ENCODE measurements at regions not wholly inside any gene's neighbourhood (a gene's known extent, or its start where the extent isn't known, plus 50 kb on each side); places are given as distances from the start of the nearest gene placed in this dataset.

DNA sequence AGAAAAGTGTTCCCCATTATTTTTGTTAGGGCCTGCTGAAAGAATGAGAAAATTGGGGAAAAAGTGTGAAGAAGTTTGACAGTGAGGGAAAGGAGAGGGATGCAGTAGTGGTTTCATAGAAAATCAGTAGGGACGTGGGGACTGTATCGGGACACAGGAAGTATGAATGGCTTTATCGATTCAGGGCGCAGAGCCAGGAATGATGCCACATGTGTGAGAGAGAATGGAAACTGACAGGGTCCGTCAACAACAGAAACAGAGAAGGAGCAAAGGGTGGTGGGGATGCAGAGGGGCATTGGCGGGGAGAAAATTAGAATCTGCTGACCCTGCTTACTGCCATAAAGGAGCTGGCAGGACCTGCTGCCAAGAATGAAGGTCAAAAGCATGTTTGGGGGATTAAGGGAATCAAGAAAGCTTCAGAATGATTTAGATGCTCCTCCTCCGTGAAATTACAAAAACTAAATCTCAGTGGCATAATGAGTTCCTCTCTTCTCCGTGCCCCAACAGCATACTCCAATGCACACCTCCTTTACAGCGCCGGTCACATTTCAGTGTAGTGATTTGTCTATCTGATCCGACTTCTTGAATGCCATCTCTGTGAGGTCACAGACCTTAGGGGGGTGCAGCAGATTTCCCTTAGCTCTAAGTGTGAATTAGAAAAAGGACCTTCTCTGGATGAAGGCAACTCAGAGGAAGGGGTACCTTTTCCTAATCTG lies 92.6 kb downstream of the EMP1 start:
- DNase-seq = no peak

DNA sequence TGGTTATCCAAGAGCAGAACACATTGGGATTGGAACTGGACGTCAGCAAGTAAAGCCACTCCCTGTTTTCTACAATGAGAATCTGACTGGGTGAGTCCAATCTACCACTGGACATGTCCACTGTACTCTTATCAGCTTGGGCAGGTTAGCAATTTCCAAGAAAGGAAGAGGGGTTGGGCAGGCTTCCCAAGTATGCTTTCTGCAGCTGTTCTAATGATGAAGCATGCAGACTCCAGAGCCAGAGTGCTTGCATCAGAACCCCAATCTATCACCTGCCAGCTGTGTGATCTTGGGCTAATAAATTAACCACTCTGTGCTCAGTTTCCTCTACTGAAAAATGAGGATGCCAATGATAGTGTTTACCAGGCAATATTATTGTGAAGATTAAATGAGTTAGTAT lies 92.0 kb downstream of the EMP1 start:
- DNase-seq = no peak

DNA sequence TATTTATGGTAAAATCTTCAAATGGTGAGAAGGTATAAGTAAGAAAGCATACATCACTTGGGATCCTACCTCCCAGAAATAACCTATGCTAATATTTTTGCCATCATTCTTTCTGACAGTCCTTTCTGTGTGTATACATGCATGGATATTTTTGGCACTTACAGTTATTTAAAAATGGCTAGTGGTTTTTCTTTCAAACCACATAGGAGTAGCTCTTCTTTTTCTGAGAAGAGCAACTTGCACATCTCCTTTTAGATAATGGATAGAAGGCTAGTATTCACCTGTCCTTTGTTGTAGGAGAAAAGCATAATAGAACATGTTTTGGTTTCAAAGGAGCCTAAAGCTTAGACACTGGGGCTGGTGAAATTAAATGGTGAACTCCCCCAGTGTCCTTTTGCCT lies 87.3 kb downstream of the EMP1 start:
- DNase-seq = no peak

DNA sequence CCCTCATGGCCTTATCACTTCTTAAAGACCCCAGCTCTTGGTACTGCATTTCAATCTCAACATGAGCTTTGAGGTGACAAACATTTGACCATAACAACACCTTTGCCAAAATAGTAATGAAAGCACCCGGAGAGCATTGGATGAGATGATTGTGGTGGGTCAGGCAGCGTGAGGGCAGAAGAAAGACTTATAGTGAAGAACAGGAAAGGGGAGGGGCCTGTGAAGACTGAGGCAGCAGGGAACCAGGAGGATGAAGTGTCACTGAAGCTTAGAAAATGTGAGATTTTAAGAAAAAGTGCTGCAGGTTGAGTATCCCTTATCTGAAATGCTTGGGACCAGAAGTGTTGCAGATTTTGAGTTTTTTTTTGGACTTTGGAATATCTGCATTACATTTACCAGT lies 86.3 kb downstream of the EMP1 start:
- no peak for DNase-seq

DNA sequence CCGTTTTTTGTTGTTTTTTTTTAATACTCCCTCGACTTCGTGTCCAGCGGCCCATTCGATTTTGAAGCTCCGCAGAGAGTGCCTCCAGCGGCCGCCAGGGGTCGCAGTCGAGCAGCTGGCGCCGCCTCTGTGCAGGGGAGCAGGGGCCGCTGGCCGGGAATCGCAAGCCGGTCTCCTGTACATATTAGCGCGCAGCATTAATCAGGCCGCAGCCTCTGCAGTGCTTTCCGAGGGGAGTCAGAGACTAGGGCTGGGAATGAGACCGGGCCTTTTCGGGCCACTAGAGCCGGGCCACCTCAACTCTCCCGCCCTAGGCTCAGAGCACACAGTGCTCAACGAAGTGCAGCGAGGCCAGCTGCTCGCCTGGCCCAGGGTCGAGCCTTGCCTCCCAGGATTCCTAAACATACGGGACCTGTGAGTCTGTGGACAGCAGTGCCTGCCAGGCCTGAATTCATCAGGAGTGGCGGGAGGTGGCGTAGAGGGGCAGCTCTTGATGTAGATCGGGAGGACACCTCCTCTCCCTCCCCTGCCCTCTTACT lies 81.8 kb downstream of the EMP1 start:
- peak; percentile 81 for DNase-seq

DNA sequence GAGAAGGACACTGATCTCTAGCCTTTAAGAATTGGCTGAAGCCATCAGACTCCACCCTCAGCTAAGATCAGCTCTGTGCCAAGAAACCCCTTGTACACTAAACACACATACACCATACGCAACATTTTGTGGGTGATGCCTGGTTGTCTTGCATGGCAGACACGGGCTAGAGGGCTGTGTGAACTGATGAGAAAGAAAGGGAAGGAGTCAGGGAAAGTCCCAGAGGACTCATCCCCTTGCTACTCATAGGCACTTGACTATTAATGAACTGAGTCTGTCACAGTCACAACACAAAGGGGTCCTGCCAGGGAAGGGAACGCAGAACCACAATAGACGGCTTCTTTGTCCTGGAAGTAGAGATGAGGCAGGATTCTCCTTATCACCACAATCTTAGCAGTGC lies 80.8 kb downstream of the EMP1 start:
- DNase-seq = no peak

DNA sequence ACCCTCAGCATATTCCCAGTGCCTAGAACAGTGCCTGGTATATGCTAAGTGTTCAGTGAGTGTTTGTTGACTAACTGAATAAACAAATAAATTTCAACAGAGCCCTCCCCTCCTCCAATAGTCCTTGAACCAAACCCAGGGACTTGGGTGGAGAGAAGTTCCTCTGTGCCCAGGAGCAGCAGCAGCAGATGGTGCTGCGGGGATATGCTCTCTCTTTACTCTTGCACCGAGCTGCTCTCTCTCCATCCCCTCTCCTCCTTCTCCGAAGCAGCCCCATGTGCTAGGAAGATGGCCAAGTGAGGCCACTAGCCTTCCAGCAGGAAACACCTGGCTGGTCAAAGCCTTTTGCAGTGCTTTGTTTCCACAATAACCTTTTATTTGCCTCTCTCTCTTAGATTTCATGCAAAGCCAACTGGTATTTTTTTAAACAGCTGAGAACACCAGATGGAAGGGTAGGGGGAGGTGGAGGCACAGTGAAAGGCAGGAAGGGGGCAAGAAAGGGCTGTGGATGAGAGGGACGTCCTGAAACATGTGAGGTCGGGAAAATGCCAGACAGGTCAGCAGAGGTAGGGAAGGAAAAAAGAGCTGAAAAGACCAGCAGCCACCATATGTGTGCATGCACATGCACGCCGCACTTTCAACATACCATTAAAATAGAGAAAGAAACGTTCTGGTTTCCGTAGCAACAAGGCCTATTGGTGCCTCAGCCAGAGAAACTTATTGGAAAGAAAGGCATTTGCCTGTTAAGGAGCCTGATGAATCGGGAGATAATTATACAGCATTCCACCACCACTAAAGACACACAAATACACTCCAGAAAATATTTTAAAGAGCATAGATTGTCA lies 78.9 kb downstream of the EMP1 start:
- no peak for DNase-seq

DNA sequence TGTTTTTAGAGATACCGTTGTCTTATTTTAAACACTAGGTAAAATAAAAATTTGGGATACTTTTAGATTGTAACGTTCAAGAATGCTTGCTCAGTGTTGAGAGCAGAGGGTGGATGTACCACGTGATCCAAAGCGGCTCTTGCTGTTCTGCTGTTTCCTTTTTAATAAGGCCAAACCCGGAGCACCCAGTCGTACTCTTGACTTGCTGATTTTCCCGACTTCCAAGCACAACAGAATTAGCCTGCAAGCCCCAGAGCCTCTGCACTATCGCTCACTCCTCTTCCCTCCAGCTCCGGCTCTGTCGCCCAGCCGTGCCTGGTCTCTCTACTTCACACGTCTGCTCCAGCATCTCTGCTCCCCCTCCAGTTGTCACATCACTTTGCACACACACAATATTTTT lies 77.3 kb downstream of the EMP1 start:
- DNase-seq = no peak

DNA sequence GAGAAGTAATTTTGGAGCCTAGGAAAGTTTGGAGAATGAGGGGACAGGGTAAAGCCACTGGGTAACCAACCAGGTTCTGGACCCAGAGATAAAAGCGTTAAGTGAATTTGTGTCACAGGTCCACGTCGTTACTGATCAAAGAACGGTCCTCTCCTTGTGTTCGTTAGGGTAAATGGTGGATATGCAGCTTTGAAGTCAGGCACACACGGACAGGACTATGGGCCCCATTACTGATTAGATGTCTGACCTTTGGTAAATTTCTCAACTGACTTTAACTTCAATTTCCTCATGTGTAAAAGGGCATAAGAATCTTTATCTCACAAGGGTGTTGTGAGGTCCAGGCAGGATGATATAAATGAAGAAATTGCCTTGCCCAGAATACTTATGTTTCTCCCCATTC lies 76.6 kb downstream of the EMP1 start:
- DNase-seq = no peak

DNA sequence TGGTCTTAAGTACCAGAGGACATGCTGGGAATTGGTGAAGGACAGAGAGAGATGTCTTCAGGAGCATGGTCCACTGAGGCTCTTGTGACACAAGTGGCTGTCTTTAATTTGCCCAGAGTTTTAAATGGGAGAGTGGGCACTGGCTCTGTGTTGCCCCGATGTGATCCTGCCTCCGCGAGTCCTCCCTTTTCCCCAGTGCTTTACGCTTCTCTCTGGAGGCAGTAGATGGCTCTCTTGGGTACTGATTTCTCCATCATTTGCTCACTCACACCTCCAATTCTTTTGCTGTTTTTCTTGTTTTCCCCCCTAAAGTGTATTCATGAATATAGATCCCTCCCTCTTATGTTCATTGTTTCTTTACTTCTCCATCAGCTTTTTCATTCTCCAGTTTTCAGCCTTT lies 74.3 kb downstream of the EMP1 start:
- no peak for DNase-seq

Measured in left kidney (tissue), 1 donor.